K562 (cell line): ENCODE measurements at regions not wholly inside any gene's neighbourhood (a gene's known extent, or its start where the extent isn't known, plus 50 kb on each side); places are given as distances from the start of the nearest gene placed in this dataset.

Experiments
- ATAC-seq: fragments of 200-7000 bp; cut with Tn5 transposase; 3 replicates; pipeline ENCODE4 v1.9.1; 2020; ENCODE audit warnings: moderate library complexity
- BruUV-seq: library from RNA; stranded (reverse); fragments of 400-500 nt; replicated peaks from 2 replicates; lab custom pipeline; 2021; lab: Mats Ljungman, UMichigan
- CTCF ChIA-PET: fragments of 300-600 bp; formaldehyde crosslinking; extraction: SDS; loops from one replicate; lab custom pipeline; 2021; ENCODE audit warnings: low intra/inter-chr PET ratio; lab: Yijun Ruan, JAX
- POLR2A ChIA-PET: fragments of 300-600, 350-650 bp; sonication (Branson Sonifier 250); formaldehyde crosslinking; extraction: SDS; loops from one replicate; lab custom pipeline; 2021; ENCODE audit warnings: antibody characterized with exemption, inconsistent platforms; lab: Yijun Ruan, JAX
- DNase-seq, 4 experiments: peaks; one replicate each; pipeline versions ENCODE4 v3.0.0 to v3.0.0-alpha.2; 2011 to 2018; ENCODE audit warnings: low spot score in 3 of 4, mixed read lengths in 3 of 4; ENCODE audit errors: extremely low read depth in 1 of 4
- FAIRE-seq: peaks from 2 replicates; lab custom pipeline; 2011; peaks lifted over from hg19 to GRCh38; lab: Jason Lieb, UNC
- H2AFZ ChIP-seq: 2 replicates; pipeline ENCODE4 v1.6.0; 2011; ENCODE audit warnings: low read depth, low read length, control low read depth, inconsistent platforms
- H3K27ac ChIP-seq: fragments of 200-600 bp; 3 replicates; pipeline ENCODE4 v1.8.0; 2011; ENCODE audit warnings: low read depth, mild to moderate bottlenecking, control low read depth, inconsistent platforms, low read length, moderate library complexity, mixed read lengths; ENCODE audit errors: extremely low read depth
- H3K27me3 ChIP-seq, 2 experiments: fragments of 300-600 bp in 1 of 2; 2 replicates in 1 of 2; 3 replicates in 1 of 2; pipeline versions ENCODE4 v1.6.0 to v1.8.0; 2011; ENCODE audit warnings: inconsistent platforms in 2 of 2, low read length in 2 of 2, mild to moderate bottlenecking in 1 of 2, mixed read lengths in 1 of 2, moderate library complexity in 1 of 2; ENCODE audit not compliant: control insufficient read depth in 2 of 2, insufficient read depth in 2 of 2
- H3K36me3 ChIP-seq: fragments of 300-600 bp; 3 replicates; pipeline ENCODE4 v1.8.0; 2011; ENCODE audit warnings: mild to moderate bottlenecking, low read length, inconsistent platforms; ENCODE audit not compliant: control insufficient read depth, insufficient read depth
- H3K4me1 ChIP-seq, 2 experiments: fragments of 200-600 bp in 1 of 2; replicated peaks in 1 of 2; 2 replicates in 1 of 2; 3 replicates in 1 of 2; pipeline versions ENCODE4 v1.5.1 to v1.8.0; 2011; ENCODE audit warnings: inconsistent platforms in 2 of 2, low read length in 2 of 2, mild to moderate bottlenecking in 1 of 2, mixed read lengths in 1 of 2, moderate library complexity in 1 of 2; ENCODE audit not compliant: control insufficient read depth in 2 of 2, insufficient read depth in 2 of 2
- H3K4me2 ChIP-seq: 2 replicates; pipeline ENCODE4 v1.6.1; 2011; ENCODE audit warnings: low read length, control low read depth, inconsistent platforms, mixed read lengths; ENCODE audit not compliant: insufficient read depth
- H3K4me3 ChIP-seq: fragments of 200-600 bp; sonication (generic), shearing (Covaris generic); 2 replicates; pipeline ENCODE4 v1.5.1; 2016; ENCODE audit warnings: control low read depth, inconsistent platforms
- H3K79me2 ChIP-seq: fragments of 200-600 bp; 3 replicates; pipeline ENCODE4 v1.8.0; 2011; ENCODE audit warnings: low read length, inconsistent platforms; ENCODE audit not compliant: control insufficient read depth, insufficient read depth
- H3K9ac ChIP-seq, 2 experiments: 2 replicates each; pipeline versions ENCODE4 v1.6.0 to v1.6.1; 2011; ENCODE audit warnings: low read depth in 2 of 2, low read length in 2 of 2, control low read depth in 1 of 2, inconsistent platforms in 1 of 2, mild to moderate bottlenecking in 1 of 2, mixed read lengths in 1 of 2; ENCODE audit not compliant: insufficient read depth in 1 of 2
- H3K9me1 ChIP-seq: one replicate; pipeline ENCODE4 v1.6.0; 2011; ENCODE audit warnings: inconsistent platforms, mild to moderate bottlenecking, low read length, moderate library complexity; ENCODE audit not compliant: control insufficient read depth, insufficient read depth
- H3K9me3 ChIP-seq: replicated peaks from 2 replicates; pipeline ENCODE4 v1.5.1; 2011; ENCODE audit warnings: low read depth, low read length, inconsistent platforms; ENCODE audit not compliant: control insufficient read depth, insufficient read depth
- H4K20me1 ChIP-seq: replicated peaks from 2 replicates; pipeline ENCODE4 v1.6.1; 2011; ENCODE audit warnings: low read length, inconsistent platforms, mixed read lengths; ENCODE audit not compliant: control insufficient read depth, insufficient read depth
- ETS1 ChIP-seq: conservative IDR thresholded peaks from 2 replicates; pipeline ENCODE4 v1.6.1; 2011; ENCODE audit warnings: low read depth, mild to moderate bottlenecking, low read length; ENCODE audit not compliant: control insufficient read depth
- FOXK2 ChIP-seq, 2 experiments: fragments of 450-650 bp; IDR thresholded peaks in 1 of 2; conservative IDR thresholded peaks in 1 of 2; 2 replicates each; pipeline ENCODE4 v1.6.1; 2016; ENCODE audit warnings: low read depth in 2 of 2, mild to moderate bottlenecking in 1 of 2
- PHF20 ChIP-seq: fragments of 450-650 bp; IDR thresholded peaks from 2 replicates; pipeline ENCODE4 v1.6.1; 2018; ENCODE audit not compliant: partially characterized antibody
- PREB ChIP-seq: sonication (generic); formaldehyde crosslinking; IDR thresholded peaks from 2 replicates; pipeline ENCODE4 v1.8.1; 2023; ENCODE audit warnings: mild to moderate bottlenecking, missing genetic modification reagents
- ZNF75A ChIP-seq: fragments of 450-650 bp; formaldehyde crosslinking; IDR thresholded peaks from 2 replicates; pipeline ENCODE4 v1.4.0; 2020; ENCODE audit warnings: mild to moderate bottlenecking
- WGBS: fragments of 100-300 bp; shearing (Covaris generic); methylation state at CpG from one replicate; pipeline ENCODE4 v1.1.6; 2016; ENCODE audit warnings: low coverage, mixed read lengths; ENCODE audit not compliant: insufficient coverage; ENCODE audit errors: missing lambda C conversion rate; 5-methylcytosine and 5-hydroxymethylcytosine counted together
- in situ Hi-C: fragments of 300-500 bp; cut with MboI; formaldehyde crosslinking; loops from 4 replicates; pipeline ENCODE4 v1.15.0; 2018; ENCODE audit warnings: inconsistent platforms, mixed read lengths
- intact Hi-C: fragments of 100-400 bp; cut with micrococcal nuclease; formaldehyde crosslinking; loops from 2 replicates; pipeline ENCODE4 v1.14.2; 2022
- TF ChIP-seq, protein P1 (sequence below), 2 experiments: IDR thresholded peaks in 1 of 2; conservative IDR thresholded peaks in 1 of 2; 2 replicates each; pipeline ENCODE4 v1.6.1; 2016; ENCODE audit warnings: low read depth in 2 of 2, mild to moderate bottlenecking in 1 of 2, missing compliant biosample characterization in 1 of 2, missing genetic modification characterization in 1 of 2, moderate library complexity in 1 of 2

DNA sequence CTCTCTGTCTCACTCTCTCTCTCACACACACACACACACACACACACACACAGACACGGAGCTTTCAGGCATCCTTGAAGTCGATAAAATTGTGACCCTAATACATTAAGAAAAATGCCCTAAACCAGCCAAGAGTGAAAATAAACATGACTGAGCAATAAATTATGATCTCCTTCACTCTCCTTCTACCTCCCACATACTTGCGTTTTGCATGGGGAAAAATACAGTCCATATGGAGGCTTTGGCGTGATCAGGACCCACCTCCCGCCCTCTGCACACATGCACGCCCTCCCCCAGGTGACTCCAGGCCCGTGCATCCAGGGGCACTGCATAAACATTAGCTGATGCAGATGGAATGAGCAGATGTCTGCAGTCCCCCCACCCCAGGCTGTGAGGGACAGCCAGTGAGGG is 114.2 kb upstream of the JARID2 start:
- Histone ChIP-seq H3K27ac (no peak overlapping the region), H3K9ac (0 out of 4 replicates have a peak overlapping the region, but pooled peaks of 1 of the 2 experiments have one; percentile 54), H3K27me3 (no peaks in the 10 kb centered on the region), H3K36me3 (no peaks in the 10 kb centered on the region), H3K9me3 (no peaks in the 10 kb centered on the region), H3K4me1 (peaks cover 0 to 11% of the 10 kb centered on the region in 2 experiments; a peak in 2 of 5 replicates), H3K4me3 (no peak overlapping the region), H4K20me1 (no peaks in the 10 kb centered on the region), H3K79me2 (no peaks in the 10 kb centered on the region), H2AFZ (peak overlapping the region; percentile 71; the same call in 1 of the 2 replicates), H3K9me1 (no peaks in the 10 kb centered on the region), H3K4me2 (no peak overlapping the region)
- in situ Hi-C loops (no loop called here), intact Hi-C loops (no loop called here)
- FAIRE-seq, result no peak
- BruUV-seq, result no TSS peak
- CTCF ChIA-PET, result no interaction called here
- POLR2A ChIA-PET, result no interaction called here
- 51% methylated on average over 7 of the region's 7 CpGs for WGBS
- peak; percentile 14; the same call in 1 of the 3 replicates for ATAC-seq
- DNase-seq, result peak in 1 of 4 experiments; percentile 37
- TF ChIP-seq, protein P1, sequence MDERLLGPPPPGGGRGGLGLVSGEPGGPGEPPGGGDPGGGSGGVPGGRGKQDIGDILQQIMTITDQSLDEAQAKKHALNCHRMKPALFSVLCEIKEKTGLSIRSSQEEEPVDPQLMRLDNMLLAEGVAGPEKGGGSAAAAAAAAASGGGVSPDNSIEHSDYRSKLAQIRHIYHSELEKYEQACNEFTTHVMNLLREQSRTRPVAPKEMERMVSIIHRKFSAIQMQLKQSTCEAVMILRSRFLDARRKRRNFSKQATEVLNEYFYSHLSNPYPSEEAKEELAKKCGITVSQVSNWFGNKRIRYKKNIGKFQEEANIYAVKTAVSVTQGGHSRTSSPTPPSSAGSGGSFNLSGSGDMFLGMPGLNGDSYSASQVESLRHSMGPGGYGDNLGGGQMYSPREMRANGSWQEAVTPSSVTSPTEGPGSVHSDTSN (CRISPR knock-in tag; IDR thresholded peaks at IDR 0.05; ENCODE audit: low read depth), result no peak
- TF ChIP-seq, protein P1 (tag; conservative IDR thresholded peaks at IDR 0.05; ENCODE audit: low read depth), result peak; percentile 52
- TF ChIP-seq FOXK2 (conservative IDR thresholded peaks at IDR 0.05 in 1 of 2, IDR thresholded peaks at IDR 0.05 in 1 of 2; ENCODE audit: low read depth in 2 of 2), result no peak
- TF ChIP-seq PHF20, result no peak
- no peak for TF ChIP-seq PREB
- TF ChIP-seq ETS1, result no peak
- TF ChIP-seq ZNF75A (CRISPR knock-in tag), result no peak
